A204.1 (cell line): ENCODE measurements at regions not wholly inside any gene's neighbourhood (a gene's known extent, or its start where the extent isn't known, plus 50 kb on each side); places are given as distances from the start of the nearest gene placed in this dataset.

Source experiments
- FAIRE-seq: peaks from 2 replicates; lab custom pipeline; 2012; peaks lifted over from hg19 to GRCh38; lab: Jason Lieb, UNC

GRCh38 chr2:8259106-8259840, 422.6 kb upstream of the ID2 start:
- no peak for FAIRE-seq

- no peak for FAIRE-seq
Observed at GRCh38 chr2:8259841-8260178, 422.0 kb upstream of the ID2 start.

- no peak for FAIRE-seq
Observed at GRCh38 chr2:8260213-8260612, 421.6 kb upstream of the ID2 start.

GRCh38 chr2:8263901-8264300, 418.0 kb upstream of the ID2 start:
- no peak for FAIRE-seq

GRCh38 chr2:8264981-8265380, 416.9 kb upstream of the ID2 start:
- FAIRE-seq: no peak

- no peak for FAIRE-seq
Observed at GRCh38 chr2:8265476-8266226, 416.2 kb upstream of the ID2 start.

GRCh38 chr2:8266563-8266962, 415.3 kb upstream of the ID2 start:
- no peak for FAIRE-seq

- no peak for FAIRE-seq
Observed at GRCh38 chr2:8267048-8267447, 414.8 kb upstream of the ID2 start.

- FAIRE-seq: no peak
Observed at GRCh38 chr2:8267721-8268120, 414.1 kb upstream of the ID2 start.

GRCh38 chr2:8268172-8268783, 413.6 kb upstream of the ID2 start:
- no peak for FAIRE-seq

GRCh38 chr2:8270699-8271098, 411.2 kb upstream of the ID2 start:
- no peak for FAIRE-seq

- FAIRE-seq: no peak
Observed at GRCh38 chr2:8271461-8271860, 410.4 kb upstream of the ID2 start.

GRCh38 chr2:8276026-8276425, 405.8 kb upstream of the ID2 start:
- no peak for FAIRE-seq

GRCh38 chr2:8277921-8278571, 403.8 kb upstream of the ID2 start:
- FAIRE-seq: no peak

GRCh38 chr2:8278709-8279354, 403.0 kb upstream of the ID2 start:
- FAIRE-seq: no peak

GRCh38 chr2:8279506-8279905, 402.4 kb upstream of the ID2 start:
- FAIRE-seq: no peak

- FAIRE-seq: no peak
Observed at GRCh38 chr2:8281234-8281633, 400.6 kb upstream of the ID2 start.

- no peak for FAIRE-seq
Observed at GRCh38 chr2:8281950-8282857, 399.7 kb upstream of the ID2 start.

- no peak for FAIRE-seq
Observed at GRCh38 chr2:8282858-8283252, 399.0 kb upstream of the ID2 start.

- FAIRE-seq: no peak
Observed at GRCh38 chr2:8285081-8285480, 396.8 kb upstream of the ID2 start.

- FAIRE-seq: no peak
Observed at GRCh38 chr2:8285898-8286297, 396.0 kb upstream of the ID2 start.

GRCh38 chr2:8288206-8288605, 393.6 kb upstream of the ID2 start:
- no peak for FAIRE-seq
